CD14-positive monocyte (primary cell): ENCODE measurements at regions not wholly inside any gene's neighbourhood (a gene's known extent, or its start where the extent isn't known, plus 50 kb on each side); places are given as distances from the start of the nearest gene placed in this dataset.

Source experiments
- DNase-seq, 3 donors: peaks; one replicate each; pipeline ENCODE4 v3.0.0-alpha.2; 2011 to 2022
- H2AFZ ChIP-seq: 2 replicates; pipeline ENCODE4 v1.6.0; 2012; ENCODE audit warnings: mild to moderate bottlenecking, low read depth, low read length, inconsistent platforms; ENCODE audit not compliant: insufficient read depth, poor library complexity, severe bottlenecking
- H3K27ac ChIP-seq, 2 donors: 1 replicate in 1 of 2; 2 replicates in 1 of 2; pipeline ENCODE4 v1.5.1; 2012 to 2013; ENCODE audit warnings: low read length in 2 of 2, control low read depth in 1 of 2, inconsistent platforms in 1 of 2, low read depth in 1 of 2, mild to moderate bottlenecking in 1 of 2
- H3K27me3 ChIP-seq, 2 donors: one replicate each; pipeline versions ENCODE4 v1.6.0 to v1.6.1; 2011 to 2013; ENCODE audit warnings: low read length in 2 of 2; ENCODE audit not compliant: control insufficient read depth in 2 of 2, insufficient read depth in 2 of 2
- H3K36me3 ChIP-seq, 2 donors: replicated peaks in 1 of 2; 1 replicate in 1 of 2; 2 replicates in 1 of 2; pipeline versions ENCODE4 v1.5.1 to v1.6.1; 2012 to 2013; ENCODE audit warnings: low read length in 2 of 2, control low read depth in 1 of 2, inconsistent platforms in 1 of 2, mild to moderate bottlenecking in 1 of 2; ENCODE audit not compliant: insufficient read depth in 2 of 2, control insufficient read depth in 1 of 2
- H3K4me1 ChIP-seq, 2 donors: 1 replicate in 1 of 2; 2 replicates in 1 of 2; pipeline versions ENCODE4 v1.5.1 to v1.6.1; 2012 to 2013; ENCODE audit warnings: low read length in 2 of 2, control low read depth in 1 of 2, inconsistent platforms in 1 of 2, mild to moderate bottlenecking in 1 of 2, moderate library complexity in 1 of 2; ENCODE audit not compliant: insufficient read depth in 2 of 2, control insufficient read depth in 1 of 2
- H3K4me2 ChIP-seq: replicated peaks from 2 replicates; pipeline ENCODE3; 2012; ENCODE audit warnings: low read length, moderate library complexity, mild to moderate bottlenecking; ENCODE audit not compliant: poor library complexity, severe bottlenecking; ENCODE audit errors: extremely low read depth
- H3K4me3 ChIP-seq, 3 experiments: fragments of 200-600 bp in 1 of 3; sonication (generic) in 1 of 3; replicated peaks in 1 of 3; 1 replicate in 2 of 3; 2 replicates in 1 of 3; pipeline ENCODE4 v1.5.1; 2011 to 2013; ENCODE audit warnings: low read length in 3 of 3, mild to moderate bottlenecking in 3 of 3, control low read depth in 2 of 3, low read depth in 2 of 3, inconsistent platforms in 1 of 3, moderate library complexity in 1 of 3
- H3K79me2 ChIP-seq: 2 replicates; pipeline ENCODE4 v1.6.0; 2012; ENCODE audit warnings: mild to moderate bottlenecking, control low read depth, inconsistent platforms, low read length, moderate library complexity; ENCODE audit not compliant: insufficient read depth
- H3K9ac ChIP-seq: 2 replicates; pipeline ENCODE4 v1.6.0; 2017; ENCODE audit warnings: low read length, mild to moderate bottlenecking; ENCODE audit not compliant: insufficient read depth, poor library complexity, severe bottlenecking
- H3K9me3 ChIP-seq, 2 donors: replicated peaks in 1 of 2; 1 replicate in 1 of 2; 2 replicates in 1 of 2; pipeline versions ENCODE4 v1.5.1 to v1.6.1; 2012 to 2013; ENCODE audit warnings: low read length in 2 of 2, control low read depth in 1 of 2; ENCODE audit not compliant: control insufficient read depth in 1 of 2, insufficient read depth in 1 of 2
- H4K20me1 ChIP-seq: 2 replicates; pipeline ENCODE4 v1.6.0; 2012; ENCODE audit warnings: mild to moderate bottlenecking, low read length, control low read depth, moderate library complexity; ENCODE audit not compliant: insufficient read depth
- H3K27ac Mint-ChIP-seq, 7 donors: one replicate each; pipeline ENCODE4 v1.8.0; 2020; ENCODE audit warnings: mild to moderate bottlenecking in 7 of 7, mixed read lengths in 7 of 7, moderate library complexity in 6 of 7, inconsistent platforms in 2 of 7
- H3K27me3 Mint-ChIP-seq, 3 donors: one replicate each; pipeline ENCODE4 v1.8.0; 2021 to 2022; ENCODE audit warnings: low read depth in 3 of 3, mild to moderate bottlenecking in 3 of 3, mixed read lengths in 3 of 3, moderate library complexity in 3 of 3, inconsistent platforms in 1 of 3
- H3K36me3 Mint-ChIP-seq, 2 donors: one replicate each; pipeline ENCODE4 v1.8.0; 2020; ENCODE audit warnings: mixed read lengths in 2 of 2, inconsistent platforms in 1 of 2, mild to moderate bottlenecking in 1 of 2
- H3K4me1 Mint-ChIP-seq: one replicate; pipeline ENCODE4 v1.8.0; 2020; ENCODE audit warnings: mild to moderate bottlenecking, mixed read lengths
- H3K4me3 Mint-ChIP-seq, 2 donors: one replicate each; pipeline ENCODE4 v1.8.0; 2020; ENCODE audit warnings: mild to moderate bottlenecking in 2 of 2, mixed read lengths in 2 of 2, moderate library complexity in 1 of 2
- H3K9me3 Mint-ChIP-seq, 7 donors: one replicate each; pipeline ENCODE4 v1.8.0; 2020 to 2022; ENCODE audit warnings: mixed read lengths in 7 of 7, mild to moderate bottlenecking in 6 of 7, moderate library complexity in 6 of 7, inconsistent platforms in 2 of 7
- WGBS: methylation state at CpG from one replicate; pipeline ENCODE4 v1.1.5; 2013; ENCODE audit warnings: missing lambda C conversion rate; ENCODE audit not compliant: insufficient coverage; 5-methylcytosine and 5-hydroxymethylcytosine counted together
- intact Hi-C, 2 donors: fragments of 100-400 bp; cut with micrococcal nuclease; formaldehyde crosslinking; loops; one replicate each; pipeline versions ENCODE4 v1.15.0 to v1.15.1; 2023
- TF ChIP-seq, protein P1 (sequence below): fragments of 200-600 bp; IDR thresholded peaks from one replicate; pipeline ENCODE4 v1.8.0; 2022; ENCODE audit warnings: antibody characterized with exemption, mild to moderate bottlenecking

DNA sequence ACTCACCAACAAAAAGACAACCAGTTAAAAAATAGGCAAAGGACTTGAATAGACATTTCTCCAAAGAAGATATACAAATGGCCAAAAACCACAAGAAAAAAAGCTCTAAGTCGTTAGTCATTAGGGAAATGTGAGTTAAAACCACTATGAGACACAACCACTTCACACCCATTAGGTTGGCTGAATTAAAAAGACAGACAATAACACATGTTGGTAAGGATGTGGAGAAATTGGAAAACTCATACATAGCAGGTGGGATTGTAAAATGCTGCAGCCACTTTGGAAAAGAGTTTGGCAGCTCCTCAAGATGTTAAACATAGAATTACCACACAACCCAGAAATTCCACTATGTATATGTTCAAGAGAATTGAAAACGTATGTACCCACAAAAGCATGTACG lies 117.6 kb upstream of the SPATS2L start:
- no peaks in the 10 kb centered on the region for H3K4me1 Mint-ChIP-seq
- no peak overlapping the region for H3K4me2 ChIP-seq
- H4K20me1 ChIP-seq: no peaks in the 10 kb centered on the region
- TF ChIP-seq, protein P1, sequence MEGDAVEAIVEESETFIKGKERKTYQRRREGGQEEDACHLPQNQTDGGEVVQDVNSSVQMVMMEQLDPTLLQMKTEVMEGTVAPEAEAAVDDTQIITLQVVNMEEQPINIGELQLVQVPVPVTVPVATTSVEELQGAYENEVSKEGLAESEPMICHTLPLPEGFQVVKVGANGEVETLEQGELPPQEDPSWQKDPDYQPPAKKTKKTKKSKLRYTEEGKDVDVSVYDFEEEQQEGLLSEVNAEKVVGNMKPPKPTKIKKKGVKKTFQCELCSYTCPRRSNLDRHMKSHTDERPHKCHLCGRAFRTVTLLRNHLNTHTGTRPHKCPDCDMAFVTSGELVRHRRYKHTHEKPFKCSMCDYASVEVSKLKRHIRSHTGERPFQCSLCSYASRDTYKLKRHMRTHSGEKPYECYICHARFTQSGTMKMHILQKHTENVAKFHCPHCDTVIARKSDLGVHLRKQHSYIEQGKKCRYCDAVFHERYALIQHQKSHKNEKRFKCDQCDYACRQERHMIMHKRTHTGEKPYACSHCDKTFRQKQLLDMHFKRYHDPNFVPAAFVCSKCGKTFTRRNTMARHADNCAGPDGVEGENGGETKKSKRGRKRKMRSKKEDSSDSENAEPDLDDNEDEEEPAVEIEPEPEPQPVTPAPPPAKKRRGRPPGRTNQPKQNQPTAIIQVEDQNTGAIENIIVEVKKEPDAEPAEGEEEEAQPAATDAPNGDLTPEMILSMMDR: no peak
- WGBS: no CpG with 5 or more reads among the region's 3 CpGs
- H2AFZ ChIP-seq: no peak overlapping the region
- H3K9me3 ChIP-seq: no peaks in the 10 kb centered on the region
- H3K9me3 Mint-ChIP-seq: peaks cover 0 to 8% (median 0%) of the 10 kb centered on the region in 7 donors
- H3K27ac ChIP-seq: no peak overlapping the region
- peaks cover 4 to 9% (median 8%) of the 10 kb centered on the region in 3 donors for H3K27me3 Mint-ChIP-seq
- no peak overlapping the region for H3K4me3 ChIP-seq
- no peak overlapping the region for H3K4me3 Mint-ChIP-seq
- H3K9ac ChIP-seq: no peak overlapping the region
- intact Hi-C loops: no loop called here
- no peaks in the 10 kb centered on the region for H3K36me3 ChIP-seq
- no peaks in the 10 kb centered on the region for H3K36me3 Mint-ChIP-seq
- peaks cover 2% of the 10 kb centered on the region in 2 donors for H3K27me3 ChIP-seq
- no peaks in the 10 kb centered on the region for H3K4me1 ChIP-seq
- DNase-seq: no peak
- no peaks in the 10 kb centered on the region for H3K79me2 ChIP-seq
- H3K27ac Mint-ChIP-seq: no peak overlapping the region

DNA sequence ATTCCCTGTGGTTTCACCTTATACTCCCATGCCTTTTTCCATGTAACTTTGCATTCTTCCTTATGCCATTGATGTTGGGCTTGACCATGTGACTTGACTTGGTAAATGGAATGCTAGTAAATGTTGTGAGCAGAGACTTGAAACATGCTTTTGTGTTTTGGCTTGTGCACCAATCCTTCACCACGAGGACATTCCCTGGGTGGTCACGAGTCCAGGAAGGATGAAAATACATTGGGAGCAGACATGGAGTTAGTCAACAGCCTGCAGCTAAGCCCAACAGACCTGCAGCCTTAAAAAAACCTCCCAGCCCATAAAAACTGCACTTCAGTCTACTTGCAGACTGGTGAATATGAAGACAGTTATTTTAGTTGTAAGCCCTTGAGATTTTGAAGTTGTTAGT lies 116.5 kb upstream of the SPATS2L start:
- Histone ChIP-seq H3K9me3 (no peaks in the 10 kb centered on the region), H2AFZ (no peak overlapping the region), H3K79me2 (no peaks in the 10 kb centered on the region), H3K27ac (no peak overlapping the region), H3K27me3 (peaks cover 2% of the 10 kb centered on the region in 2 donors), H3K4me1 (no peaks in the 10 kb centered on the region), H4K20me1 (no peaks in the 10 kb centered on the region), H3K4me3 (no peak overlapping the region), H3K36me3 (no peaks in the 10 kb centered on the region), H3K4me2 (no peak overlapping the region), H3K9ac (no peak overlapping the region)
- intact Hi-C loops: no loop called here
- H3K4me3 Mint-ChIP-seq: no peak overlapping the region
- no peak for DNase-seq
- no CpG with 5 or more reads among the region's 2 CpGs for WGBS
- H3K27me3 Mint-ChIP-seq: peaks cover 4% of the 10 kb centered on the region in 3 donors
- H3K27ac Mint-ChIP-seq: no peak overlapping the region
- peaks cover 0 to 5% (median 0%) of the 10 kb centered on the region in 7 donors for H3K9me3 Mint-ChIP-seq
- no peaks in the 10 kb centered on the region for H3K4me1 Mint-ChIP-seq
- no peaks in the 10 kb centered on the region for H3K36me3 Mint-ChIP-seq
- TF ChIP-seq, protein P1: no peak
